SK-N-SH (cell line): ENCODE measurements at regions not wholly inside any gene's neighbourhood (a gene's known extent, or its start where the extent isn't known, plus 50 kb on each side); places are given as distances from the start of the nearest gene placed in this dataset.

Experiments
- ELF1 ChIP-seq: IDR thresholded peaks from 2 replicates; pipeline ENCODE4 v1.4.0; 2012
- GABPA ChIP-seq: IDR thresholded peaks from 2 replicates; pipeline ENCODE4 v1.4.0; 2012; ENCODE audit warnings: low read depth, mild to moderate bottlenecking
- GATA2 ChIP-seq: sonication (generic); formaldehyde crosslinking; IDR thresholded peaks from 2 replicates; pipeline ENCODE4 v1.5.0; 2020; ENCODE audit warnings: mild to moderate bottlenecking, missing genetic modification reagents
- TF ChIP-seq, protein P1 (sequence below): fragments of 200-600 bp; sonication (generic); IDR thresholded peaks from 2 replicates; pipeline ENCODE4 v1.6.1; 2017; ENCODE audit warnings: antibody characterized with exemption, mild to moderate bottlenecking, moderate library complexity

DNA sequence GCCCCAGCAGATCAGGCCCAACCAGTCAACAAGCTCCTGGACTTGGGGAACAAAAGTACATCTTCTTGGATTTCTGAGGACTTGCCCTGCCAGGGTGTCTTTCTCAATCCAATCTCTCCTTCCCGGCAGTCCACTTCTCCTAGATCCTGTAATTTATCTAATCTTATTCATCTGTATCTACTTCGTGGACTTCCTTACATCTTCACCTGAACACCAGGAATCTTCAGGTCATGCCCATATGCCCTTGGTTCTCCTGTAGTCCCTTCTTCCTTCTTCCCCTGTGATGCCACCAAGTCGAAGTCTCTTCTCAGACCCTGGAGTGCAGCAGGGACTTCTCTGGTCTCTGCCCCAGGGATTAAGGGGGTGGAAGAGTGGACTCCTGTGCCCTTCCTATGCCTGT lies 100.3 kb downstream of the ZNF280B start:
- TF ChIP-seq GATA2 (CRISPR knock-in tag) (no peak), GABPA (no peak), ELF1 (no peak)
- TF ChIP-seq, protein P1, sequence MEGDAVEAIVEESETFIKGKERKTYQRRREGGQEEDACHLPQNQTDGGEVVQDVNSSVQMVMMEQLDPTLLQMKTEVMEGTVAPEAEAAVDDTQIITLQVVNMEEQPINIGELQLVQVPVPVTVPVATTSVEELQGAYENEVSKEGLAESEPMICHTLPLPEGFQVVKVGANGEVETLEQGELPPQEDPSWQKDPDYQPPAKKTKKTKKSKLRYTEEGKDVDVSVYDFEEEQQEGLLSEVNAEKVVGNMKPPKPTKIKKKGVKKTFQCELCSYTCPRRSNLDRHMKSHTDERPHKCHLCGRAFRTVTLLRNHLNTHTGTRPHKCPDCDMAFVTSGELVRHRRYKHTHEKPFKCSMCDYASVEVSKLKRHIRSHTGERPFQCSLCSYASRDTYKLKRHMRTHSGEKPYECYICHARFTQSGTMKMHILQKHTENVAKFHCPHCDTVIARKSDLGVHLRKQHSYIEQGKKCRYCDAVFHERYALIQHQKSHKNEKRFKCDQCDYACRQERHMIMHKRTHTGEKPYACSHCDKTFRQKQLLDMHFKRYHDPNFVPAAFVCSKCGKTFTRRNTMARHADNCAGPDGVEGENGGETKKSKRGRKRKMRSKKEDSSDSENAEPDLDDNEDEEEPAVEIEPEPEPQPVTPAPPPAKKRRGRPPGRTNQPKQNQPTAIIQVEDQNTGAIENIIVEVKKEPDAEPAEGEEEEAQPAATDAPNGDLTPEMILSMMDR, result no peak
